A673 (cell line): ENCODE measurements at regions not wholly inside any gene's neighbourhood (a gene's known extent, or its start where the extent isn't known, plus 50 kb on each side); places are given as distances from the start of the nearest gene placed in this dataset.

ENCODE experiments used
- BruUV-seq: library from RNA; stranded (reverse); fragments of 400-500 nt; replicated peaks from 2 replicates; lab custom pipeline; 2021; lab: Mats Ljungman, UMichigan
- CTCF ChIA-PET: fragments of 300-600 bp; sonication (Branson Sonifier 250); formaldehyde crosslinking; loops from one replicate; lab custom pipeline; 2022; ENCODE audit warnings: antibody characterized with exemption; lab: Charles Lee
- POLR2A ChIA-PET: fragments of 300-600 bp; sonication (Branson Sonifier 250); formaldehyde crosslinking; loops from one replicate; lab custom pipeline; 2022; ENCODE audit warnings: antibody characterized with exemption; ENCODE audit not compliant: low non-redundant PET; lab: Charles Lee
- DNase-seq: peaks from one replicate; pipeline ENCODE4 v3.0.0-alpha.2; 2015; ENCODE audit warnings: low spot score
- H3K27ac ChIP-seq: fragments of 200-600 bp; sonication (generic); 2 replicates; pipeline ENCODE4 v1.5.1; 2016; ENCODE audit warnings: mixed run types, low read depth, mild to moderate bottlenecking, mixed read lengths, antibody characterized with exemption, low read length; ENCODE audit not compliant: poor library complexity, severe bottlenecking
- H3K27me3 ChIP-seq: fragments of 200-600 bp; sonication (generic); replicated peaks from 2 replicates; pipeline ENCODE4 v1.6.1; 2017; ENCODE audit warnings: mixed run types, low read depth, mild to moderate bottlenecking, mixed read lengths, antibody characterized with exemption, low read length; ENCODE audit not compliant: insufficient read depth, poor library complexity
- H3K36me3 ChIP-seq: fragments of 200-600 bp; sonication (generic); 2 replicates; pipeline ENCODE4 v1.6.1; 2016; ENCODE audit warnings: mixed run types, mild to moderate bottlenecking, mixed read lengths, antibody characterized with exemption, low read length; ENCODE audit not compliant: insufficient read depth, poor library complexity, severe bottlenecking
- H3K4me1 ChIP-seq: fragments of 200-600 bp; sonication (generic); 2 replicates; pipeline ENCODE4 v1.6.1; 2017; ENCODE audit warnings: mixed run types, mild to moderate bottlenecking, mixed read lengths, antibody characterized with exemption, low read length; ENCODE audit not compliant: insufficient read depth, poor library complexity, severe bottlenecking
- H3K4me3 ChIP-seq: fragments of 200-600 bp; sonication (generic); 2 replicates; pipeline ENCODE4 v1.5.1; 2016; ENCODE audit warnings: low read depth, mixed run types, mild to moderate bottlenecking, mixed read lengths, low read length; ENCODE audit not compliant: poor library complexity, severe bottlenecking
- H3K9me3 ChIP-seq: fragments of 200-600 bp; sonication (generic); 2 replicates; pipeline ENCODE4 v1.6.1; 2016; ENCODE audit warnings: mixed run types, low read depth, mild to moderate bottlenecking, mixed read lengths, antibody characterized with exemption, low read length; ENCODE audit not compliant: poor library complexity, severe bottlenecking
- EZH2 ChIP-seq: fragments of 200-600 bp; sonication (generic); IDR thresholded peaks from 2 replicates; pipeline ENCODE4 v1.6.1; 2017; ENCODE audit warnings: borderline replicate concordance, low read depth, mild to moderate bottlenecking, mixed read lengths, antibody characterized with exemption, low read length; ENCODE audit not compliant: poor library complexity, severe bottlenecking
- intact Hi-C: fragments of 100-400 bp; cut with micrococcal nuclease; formaldehyde crosslinking; loops from one replicate; pipeline ENCODE4 v1.10.0; 2022; ENCODE audit not compliant: unreplicated experiment
- TF ChIP-seq, protein P1 (sequence below): fragments of 300-800, 200-600 bp; sonication (generic); conservative IDR thresholded peaks from 2 replicates; pipeline ENCODE4 v1.5.1; 2017; ENCODE audit warnings: low read depth, mild to moderate bottlenecking, antibody characterized with exemption, low read length, moderate library complexity, mixed read lengths

- ChIA-PET POLR2A (no interaction called here), CTCF (no interaction called here)
- H3K4me1 ChIP-seq: no peaks in the 10 kb centered on the region
- no peaks in the 10 kb centered on the region for H3K36me3 ChIP-seq
- intact Hi-C loops: no loop called here
- H3K27me3 ChIP-seq: peaks cover 59% of the 10 kb centered on the region
- no peak for DNase-seq
- no peak overlapping the region for H3K4me3 ChIP-seq
- no TSS peak for BruUV-seq
- no peak overlapping the region for H3K27ac ChIP-seq
- H3K9me3 ChIP-seq: no peaks in the 10 kb centered on the region
- TF ChIP-seq, protein P1, sequence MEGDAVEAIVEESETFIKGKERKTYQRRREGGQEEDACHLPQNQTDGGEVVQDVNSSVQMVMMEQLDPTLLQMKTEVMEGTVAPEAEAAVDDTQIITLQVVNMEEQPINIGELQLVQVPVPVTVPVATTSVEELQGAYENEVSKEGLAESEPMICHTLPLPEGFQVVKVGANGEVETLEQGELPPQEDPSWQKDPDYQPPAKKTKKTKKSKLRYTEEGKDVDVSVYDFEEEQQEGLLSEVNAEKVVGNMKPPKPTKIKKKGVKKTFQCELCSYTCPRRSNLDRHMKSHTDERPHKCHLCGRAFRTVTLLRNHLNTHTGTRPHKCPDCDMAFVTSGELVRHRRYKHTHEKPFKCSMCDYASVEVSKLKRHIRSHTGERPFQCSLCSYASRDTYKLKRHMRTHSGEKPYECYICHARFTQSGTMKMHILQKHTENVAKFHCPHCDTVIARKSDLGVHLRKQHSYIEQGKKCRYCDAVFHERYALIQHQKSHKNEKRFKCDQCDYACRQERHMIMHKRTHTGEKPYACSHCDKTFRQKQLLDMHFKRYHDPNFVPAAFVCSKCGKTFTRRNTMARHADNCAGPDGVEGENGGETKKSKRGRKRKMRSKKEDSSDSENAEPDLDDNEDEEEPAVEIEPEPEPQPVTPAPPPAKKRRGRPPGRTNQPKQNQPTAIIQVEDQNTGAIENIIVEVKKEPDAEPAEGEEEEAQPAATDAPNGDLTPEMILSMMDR: no peak
- no peak for TF ChIP-seq EZH2
Observed at GRCh38 chr10:1851762-1852161, 114.4 kb upstream of the ADARB2 start.

DNA sequence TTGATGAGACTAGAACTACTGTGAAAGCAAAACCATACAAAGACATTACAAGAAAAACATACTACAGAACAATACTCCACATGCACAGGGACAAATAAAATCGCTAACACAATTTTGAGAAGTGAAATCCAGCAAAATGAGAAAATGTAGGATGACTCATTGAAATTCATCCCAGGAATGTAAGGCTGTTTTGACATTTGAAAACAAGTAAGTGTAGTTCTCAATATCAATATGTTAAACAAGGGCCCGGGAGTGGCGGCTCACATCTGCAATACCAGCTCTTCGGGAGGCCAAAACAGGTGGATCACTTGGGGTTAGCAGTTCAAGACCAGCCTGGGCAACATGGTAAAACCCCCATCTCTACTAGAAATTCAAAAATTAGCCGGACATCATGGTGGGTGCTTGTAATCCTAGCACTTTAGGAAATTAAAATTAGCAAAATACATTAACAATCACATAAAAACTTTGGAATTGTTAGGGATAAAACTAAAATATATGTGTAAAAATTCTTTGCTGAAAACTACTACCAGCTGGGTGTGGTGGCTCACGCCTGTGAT, 113.7 kb upstream of the ADARB2 start:
- Histone ChIP-seq H3K4me1 (no peaks in the 10 kb centered on the region), H3K27ac (no peak overlapping the region), H3K36me3 (no peaks in the 10 kb centered on the region), H3K4me3 (no peak overlapping the region), H3K9me3 (no peaks in the 10 kb centered on the region), H3K27me3 (peaks cover 58% of the 10 kb centered on the region)
- ChIA-PET POLR2A (no interaction called here), CTCF (no interaction called here)
- TF ChIP-seq EZH2: no peak
- TF ChIP-seq, protein P1: no peak
- BruUV-seq: no TSS peak
- DNase-seq: no peak
- intact Hi-C loops: no loop called here

DNA sequence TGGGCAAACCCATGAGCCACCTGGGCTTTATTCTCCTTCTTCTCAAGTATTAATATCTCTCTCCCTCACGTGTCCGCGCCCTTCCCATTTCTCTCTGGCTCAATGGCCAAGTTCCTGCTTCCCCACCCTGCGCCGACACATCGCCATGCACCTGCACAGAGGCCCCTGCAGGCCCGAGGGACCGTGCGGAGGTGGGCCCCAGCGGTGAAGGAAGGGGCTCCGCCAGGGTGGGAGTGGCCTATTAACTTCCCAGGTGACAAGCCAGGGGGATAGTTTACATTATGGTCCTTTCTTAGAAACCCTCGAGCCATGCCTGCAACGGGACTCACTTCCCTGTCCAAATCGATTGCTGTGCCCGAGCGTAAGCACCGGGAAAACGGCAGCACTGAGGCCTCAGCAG, 110.0 kb upstream of the ADARB2 start:
- intact Hi-C loops: no loop called here
- ChIA-PET POLR2A (no interaction called here), CTCF (no interaction called here)
- no peak for TF ChIP-seq EZH2
- TF ChIP-seq, protein P1: no peak
- no TSS peak for BruUV-seq
- Histone ChIP-seq H3K27ac (no peak overlapping the region), H3K27me3 (peaks cover 60% of the 10 kb centered on the region), H3K4me1 (no peaks in the 10 kb centered on the region), H3K9me3 (no peaks in the 10 kb centered on the region), H3K36me3 (no peaks in the 10 kb centered on the region), H3K4me3 (no peak overlapping the region)
- DNase-seq: no peak
